Cardiac fibroblast (primary cell): ENCODE measurements at regions not wholly inside any gene's neighbourhood (a gene's known extent, or its start where the extent isn't known, plus 50 kb on each side); places are given as distances from the start of the nearest gene placed in this dataset.

Experiments
- DNase-seq, 2 donors: peaks; one replicate each; pipeline versions ENCODE4 v3.0.0 to v3.0.0-alpha.2; 2010; ENCODE audit warnings: low read depth in 2 of 2
- H3K4me3 ChIP-seq, 2 donors: replicated peaks in 1 of 2; 1 replicate in 1 of 2; 2 replicates in 1 of 2; pipeline ENCODE4 v1.5.1; 2011; ENCODE audit warnings: low read depth in 2 of 2, low read length in 2 of 2, mild to moderate bottlenecking in 2 of 2, moderate library complexity in 1 of 2
- CTCF ChIP-seq: IDR thresholded peaks from one replicate; pipeline ENCODE4 v1.5.1; 2011; ENCODE audit warnings: low read depth, mild to moderate bottlenecking, low read length, inconsistent platforms

- peak; percentile 34 to 35 for DNase-seq
- TF ChIP-seq CTCF = peak; percentile 59
- no peak overlapping the region for H3K4me3 ChIP-seq
These were observed 50.5 kb upstream of the LRRC55 start for GRCh38 chr11:57131080-57131790.
